SIG-M5 treated with dmso at 0.1 percent for 504 hours (cell line): ENCODE measurements at regions not wholly inside any gene's neighbourhood (a gene's known extent, or its start where the extent isn't known, plus 50 kb on each side); places are given as distances from the start of the nearest gene placed in this dataset.
A peak's percentile ranks its signal among the peaks of the same experiment; 100 is the strongest.
"Not testable (repeated sequence)": the region's sequence is repeated elsewhere in the genome, so short reads cannot be mapped to it uniquely, and the experiment has no call there.

ENCODE experiments used
- DNase-seq: peaks from one replicate; lab custom pipeline; 2025; ENCODE audit not compliant: unreplicated experiment; lab: John Stamatoyannopoulos, UW

- DNase-seq = no peak
Observed at GRCh38 chr2:51981783-51982182, 949.9 kb upstream of the NRXN1 start.

GRCh38 chr2:51976623-51977022, 944.7 kb upstream of the NRXN1 start:
- no peak for DNase-seq

GRCh38 chr2:51971136-51971535, 939.2 kb upstream of the NRXN1 start:
- no peak for DNase-seq

- no peak for DNase-seq
Observed at GRCh38 chr2:51969347-51969746, 937.4 kb upstream of the NRXN1 start.

- no peak for DNase-seq
Observed at GRCh38 chr2:51960841-51961335, 929.0 kb upstream of the NRXN1 start.

GRCh38 chr2:51960281-51960680, 928.3 kb upstream of the NRXN1 start:
- no peak for DNase-seq

- DNase-seq = no peak
Observed at GRCh38 chr2:51959696-51960095, 927.8 kb upstream of the NRXN1 start.

- DNase-seq = no peak
Observed at GRCh38 chr2:51953931-51954330, 922.0 kb upstream of the NRXN1 start.

GRCh38 chr2:51921076-51921475, 889.1 kb upstream of the NRXN1 start:
- DNase-seq = no peak

- DNase-seq = no peak
Observed at GRCh38 chr2:51920509-51920908, 888.6 kb upstream of the NRXN1 start.

- DNase-seq = no peak
Observed at GRCh38 chr2:51919395-51919794, 887.5 kb upstream of the NRXN1 start.

- DNase-seq = peak; percentile 80
Observed at GRCh38 chr2:51918113-51918512, 886.2 kb upstream of the NRXN1 start.

- no peak for DNase-seq
Observed at GRCh38 chr2:51903728-51904127, 871.8 kb upstream of the NRXN1 start.

GRCh38 chr2:51899643-51900042, 867.7 kb upstream of the NRXN1 start:
- DNase-seq = no peak

- not testable (repeated sequence) for DNase-seq
Observed at GRCh38 chr2:51894584-51894983, 862.7 kb upstream of the NRXN1 start.

- no peak for DNase-seq
Observed at GRCh38 chr2:51888120-51888519, 856.2 kb upstream of the NRXN1 start.

- no peak for DNase-seq
Observed at GRCh38 chr2:51881673-51882072, 849.7 kb upstream of the NRXN1 start.

- no peak for DNase-seq
Observed at GRCh38 chr2:51880153-51880552, 848.2 kb upstream of the NRXN1 start.

GRCh38 chr2:51866361-51866760, 834.4 kb upstream of the NRXN1 start:
- no peak for DNase-seq

GRCh38 chr2:51859260-51859659, 827.3 kb upstream of the NRXN1 start:
- DNase-seq = no peak

- DNase-seq = no peak
Observed at GRCh38 chr2:51855683-51856082, 823.8 kb upstream of the NRXN1 start.

- no peak for DNase-seq
Observed at GRCh38 chr2:51846796-51847195, 814.9 kb upstream of the NRXN1 start.

GRCh38 chr2:51846018-51846417, 814.1 kb upstream of the NRXN1 start:
- DNase-seq = no peak

GRCh38 chr2:51844596-51844995, 812.7 kb upstream of the NRXN1 start:
- DNase-seq = no peak
